ENCODE measurements at regions not wholly inside any gene's neighbourhood (a gene's known extent, or its start where the extent isn't known, plus 50 kb on each side); places are given as distances from the start of the nearest gene placed in this dataset.

- no peak overlapping the region for H3K27ac ChIP-seq
- no peak overlapping the region for H3K4me3 Mint-ChIP-seq
- H2AFZ ChIP-seq (replicated peaks), result no peak overlapping the region
- H4K20me1 ChIP-seq (ENCODE audit: low read depth), result no peaks in the 10 kb centered on the region
- no peak overlapping the region for H3K4me2 ChIP-seq
- no peaks in the 10 kb centered on the region for H3K27me3 ChIP-seq
- DNase-seq (ENCODE audit: low spot score), result no peak
- H3K9ac ChIP-seq, result no peak overlapping the region
- H3K9me3 Mint-ChIP-seq, result no peaks in the 10 kb centered on the region
- TF ChIP-seq EZH2phosphoT487 (IDR thresholded peaks at IDR 0.05) (no peak), CTCF (IDR thresholded peaks at IDR 0.05) (no peak), EZH2 (IDR thresholded peaks at IDR 0.05) (no peak)
- H3K27ac Mint-ChIP-seq, result no peak overlapping the region
- no peaks in the 10 kb centered on the region for H3K4me1 ChIP-seq
- no peaks in the 10 kb centered on the region for H3K79me2 ChIP-seq (ENCODE audit: low read depth)
- no peaks in the 10 kb centered on the region for H3K36me3 Mint-ChIP-seq
- no peak overlapping the region for H3K4me3 ChIP-seq
- H3K36me3 ChIP-seq, result no peaks in the 10 kb centered on the region
- no peaks in the 10 kb centered on the region for H3K9me3 ChIP-seq (ENCODE audit: low read depth)
- no peaks in the 10 kb centered on the region for H3K4me1 Mint-ChIP-seq
- H3F3A ChIP-seq (ENCODE audit: low read depth), result no peaks in the 10 kb centered on the region
- H3K27me3 Mint-ChIP-seq (ENCODE audit: insufficient read depth, low read depth), result no peaks in the 10 kb centered on the region
Measured at GRCh38 chr3:105033081-105033480, 333.6 kb upstream of the ALCAM start.

DNA sequence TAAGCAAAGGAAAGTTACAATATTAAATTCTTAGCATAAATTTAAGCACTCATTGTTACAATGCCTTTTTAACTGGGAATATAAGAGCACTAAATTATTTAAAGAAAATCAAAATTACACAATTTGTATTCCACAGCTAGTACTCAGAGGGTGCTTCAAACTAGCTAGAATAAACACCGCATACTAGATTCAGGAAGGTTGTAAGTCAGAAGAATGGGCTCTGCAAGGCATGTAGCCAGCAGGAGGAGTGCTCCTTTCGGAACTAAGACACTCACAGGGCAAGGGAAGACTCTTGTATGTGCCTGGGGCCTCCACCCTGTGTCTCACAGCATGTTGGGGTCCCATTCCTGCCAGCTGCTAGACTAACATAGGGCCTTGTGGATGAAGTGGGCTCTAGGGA, 327.7 kb upstream of the ALCAM start:
- Histone ChIP-seq H4K20me1 (ENCODE audit: low read depth) (no peaks in the 10 kb centered on the region), H3F3A (ENCODE audit: low read depth) (no peaks in the 10 kb centered on the region), H2AFZ (replicated peaks) (no peak overlapping the region), H3K4me1 (no peaks in the 10 kb centered on the region), H3K27me3 (no peaks in the 10 kb centered on the region), H3K79me2 (ENCODE audit: low read depth) (no peaks in the 10 kb centered on the region), H3K9me3 (ENCODE audit: low read depth) (no peaks in the 10 kb centered on the region), H3K27ac (no peak overlapping the region), H3K36me3 (no peaks in the 10 kb centered on the region), H3K9ac (no peak overlapping the region), H3K4me3 (no peak overlapping the region), H3K4me2 (no peak overlapping the region)
- no peaks in the 10 kb centered on the region for H3K9me3 Mint-ChIP-seq
- H3K27ac Mint-ChIP-seq, result no peak overlapping the region
- DNase-seq (ENCODE audit: low spot score), result no peak
- no peak overlapping the region for H3K4me3 Mint-ChIP-seq
- H3K36me3 Mint-ChIP-seq, result no peaks in the 10 kb centered on the region
- no peaks in the 10 kb centered on the region for H3K27me3 Mint-ChIP-seq (ENCODE audit: insufficient read depth, low read depth)
- no peaks in the 10 kb centered on the region for H3K4me1 Mint-ChIP-seq
- TF ChIP-seq CTCF (IDR thresholded peaks at IDR 0.05) (no peak), EZH2 (IDR thresholded peaks at IDR 0.05) (no peak), EZH2phosphoT487 (IDR thresholded peaks at IDR 0.05) (no peak)

DNA sequence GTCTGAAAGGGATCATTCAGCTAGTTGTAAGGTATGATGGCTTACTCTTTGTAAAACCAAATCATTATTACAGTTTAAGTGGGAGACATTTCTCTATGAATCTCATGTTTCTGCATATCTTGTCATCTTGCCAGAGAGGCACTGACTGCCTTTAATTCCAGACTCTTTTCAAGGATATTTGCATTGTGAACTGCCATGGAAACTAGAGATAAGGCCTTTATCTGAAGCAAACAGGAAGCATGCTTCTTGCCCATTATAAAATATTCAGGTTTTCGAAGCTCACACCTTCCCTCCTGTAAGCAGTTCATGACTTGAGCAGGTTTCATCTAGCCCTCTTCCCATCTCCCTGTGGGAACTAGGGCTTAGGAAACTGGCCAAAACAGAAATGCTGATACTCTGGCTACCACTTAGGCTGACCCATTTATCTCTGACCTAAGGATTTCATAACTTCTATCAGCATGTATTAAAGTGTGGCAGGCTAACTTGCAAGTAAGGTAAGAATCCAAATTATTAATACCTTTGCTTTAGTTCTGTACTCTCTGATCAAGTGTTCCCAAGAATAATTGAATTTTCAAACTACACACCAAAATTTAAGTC, 326.6 kb upstream of the ALCAM start:
- H3K36me3 ChIP-seq, result no peaks in the 10 kb centered on the region
- Mint-ChIP-seq H3K27me3 (ENCODE audit: insufficient read depth, low read depth) (no peaks in the 10 kb centered on the region), H3K27ac (no peak overlapping the region), H3K4me1 (no peaks in the 10 kb centered on the region), H3K9me3 (no peaks in the 10 kb centered on the region), H3K36me3 (no peaks in the 10 kb centered on the region), H3K4me3 (no peak overlapping the region)
- no peaks in the 10 kb centered on the region for H3K4me1 ChIP-seq
- H3F3A ChIP-seq (ENCODE audit: low read depth), result no peaks in the 10 kb centered on the region
- no peaks in the 10 kb centered on the region for H4K20me1 ChIP-seq (ENCODE audit: low read depth)
- no peak overlapping the region for H3K4me2 ChIP-seq
- H3K9me3 ChIP-seq (ENCODE audit: low read depth), result no peaks in the 10 kb centered on the region
- no peak overlapping the region for H2AFZ ChIP-seq (replicated peaks)
- no peak for DNase-seq (ENCODE audit: low spot score)
- no peak overlapping the region for H3K4me3 ChIP-seq
- H3K27ac ChIP-seq, result no peak overlapping the region
- no peaks in the 10 kb centered on the region for H3K79me2 ChIP-seq (ENCODE audit: low read depth)
- H3K9ac ChIP-seq, result no peak overlapping the region
- no peak for TF ChIP-seq EZH2phosphoT487 (IDR thresholded peaks at IDR 0.05)
- no peak for TF ChIP-seq EZH2 (IDR thresholded peaks at IDR 0.05)
- no peak for TF ChIP-seq CTCF (IDR thresholded peaks at IDR 0.05)
- no peaks in the 10 kb centered on the region for H3K27me3 ChIP-seq

Measured in neural progenitor cell (in vitro differentiated cells).